Smooth muscle cell (in vitro differentiated cells): ENCODE measurements at regions not wholly inside any gene's neighbourhood (a gene's known extent, or its start where the extent isn't known, plus 50 kb on each side); places are given as distances from the start of the nearest gene placed in this dataset.

Source experiments
- DNase-seq: peaks from one replicate; lab custom pipeline; 2025; ENCODE audit not compliant: unreplicated experiment; lab: John Stamatoyannopoulos, UW
- H2AFZ ChIP-seq: fragments of 200-600 bp; sonication (generic); 2 replicates; pipeline ENCODE4 v1.6.0; 2016; ENCODE audit warnings: antibody characterized with exemption, low read depth, mild to moderate bottlenecking
- H3F3A ChIP-seq: fragments of 200-600 bp; sonication (generic); 2 replicates; pipeline ENCODE4 v1.6.0; 2017; ENCODE audit warnings: antibody characterized with exemption, low read depth
- H3K27ac ChIP-seq: fragments of 200-600 bp; sonication (generic); 2 replicates; pipeline ENCODE4 v1.5.1; 2016; ENCODE audit warnings: low read depth, mild to moderate bottlenecking
- H3K27me3 ChIP-seq: fragments of 200-600 bp; sonication (generic); 2 replicates; pipeline ENCODE4 v1.6.1; 2016; ENCODE audit warnings: low read depth, mild to moderate bottlenecking
- H3K36me3 ChIP-seq: fragments of 200-600 bp; sonication (generic); 2 replicates; pipeline ENCODE4 v1.5.1; 2016; ENCODE audit warnings: low read depth
- H3K4me1 ChIP-seq: fragments of 200-600 bp; sonication (generic); 2 replicates; pipeline ENCODE4 v1.5.1; 2016; ENCODE audit warnings: low read depth
- H3K4me2 ChIP-seq: fragments of 200-600 bp; sonication (generic); 2 replicates; pipeline ENCODE4 v1.6.0; 2016; ENCODE audit warnings: mild to moderate bottlenecking
- H3K4me3 ChIP-seq: fragments of 200-600 bp; sonication (generic); 2 replicates; pipeline ENCODE4 v1.5.1; 2016; ENCODE audit warnings: mild to moderate bottlenecking
- H3K79me2 ChIP-seq: fragments of 200-600 bp; sonication (generic); 2 replicates; pipeline ENCODE4 v1.6.0; 2016; ENCODE audit warnings: low read depth, mild to moderate bottlenecking
- H3K9ac ChIP-seq: fragments of 200-600 bp; sonication (generic); 2 replicates; pipeline ENCODE4 v1.6.0; 2016; ENCODE audit warnings: low read depth
- H3K9me3 ChIP-seq: fragments of 200-600 bp; sonication (generic); replicated peaks from 2 replicates; pipeline ENCODE4 v1.5.1; 2016; ENCODE audit warnings: low read depth
- H4K20me1 ChIP-seq: fragments of 200-600 bp; sonication (generic); 2 replicates; pipeline ENCODE4 v1.6.0; 2016; ENCODE audit warnings: low read depth
- WGBS: methylation state at CpG from one replicate; pipeline ENCODE4 v1.1.7; 2016; ENCODE audit warnings: low lambda C conversion rate; 5-methylcytosine and 5-hydroxymethylcytosine counted together
- TF ChIP-seq, protein P1 (sequence below): fragments of 200-600 bp; sonication (generic); IDR thresholded peaks from 2 replicates; pipeline ENCODE4 v1.5.1; 2017; ENCODE audit warnings: borderline replicate concordance, mild to moderate bottlenecking, antibody characterized with exemption; ENCODE audit not compliant: insufficient read depth, poor library complexity, severe bottlenecking

DNA sequence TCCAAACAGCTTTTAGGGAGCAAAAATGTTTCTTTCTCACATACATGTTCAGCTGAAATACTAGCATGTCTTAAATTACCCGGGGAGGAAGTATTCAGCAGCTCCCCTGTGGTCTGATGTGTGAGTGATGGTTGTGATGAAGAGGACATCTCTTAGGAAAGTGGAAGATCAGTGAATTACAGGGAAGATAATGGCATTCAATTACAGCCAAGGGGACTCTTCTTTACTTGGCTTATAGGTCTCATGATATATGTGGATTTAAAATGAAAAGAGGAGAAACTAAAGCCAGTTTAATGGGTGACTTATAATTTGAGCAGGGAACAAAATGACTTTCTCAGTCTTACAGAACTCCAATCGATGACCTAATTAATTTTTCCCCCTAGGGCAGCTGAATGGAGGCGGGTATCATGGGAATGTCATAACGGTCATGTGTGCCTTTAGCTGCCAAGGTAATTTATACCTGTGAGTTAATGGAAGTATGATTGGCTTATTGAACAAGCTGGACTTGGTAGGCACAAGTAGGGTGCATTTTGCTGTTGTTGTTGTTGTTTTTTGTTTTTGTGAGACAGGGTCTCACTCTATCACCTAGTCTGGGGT lies 198.8 kb downstream of the HIPK3 start:
- no peaks in the 10 kb centered on the region for H3K36me3 ChIP-seq
- no peak for DNase-seq
- TF ChIP-seq, protein P1, sequence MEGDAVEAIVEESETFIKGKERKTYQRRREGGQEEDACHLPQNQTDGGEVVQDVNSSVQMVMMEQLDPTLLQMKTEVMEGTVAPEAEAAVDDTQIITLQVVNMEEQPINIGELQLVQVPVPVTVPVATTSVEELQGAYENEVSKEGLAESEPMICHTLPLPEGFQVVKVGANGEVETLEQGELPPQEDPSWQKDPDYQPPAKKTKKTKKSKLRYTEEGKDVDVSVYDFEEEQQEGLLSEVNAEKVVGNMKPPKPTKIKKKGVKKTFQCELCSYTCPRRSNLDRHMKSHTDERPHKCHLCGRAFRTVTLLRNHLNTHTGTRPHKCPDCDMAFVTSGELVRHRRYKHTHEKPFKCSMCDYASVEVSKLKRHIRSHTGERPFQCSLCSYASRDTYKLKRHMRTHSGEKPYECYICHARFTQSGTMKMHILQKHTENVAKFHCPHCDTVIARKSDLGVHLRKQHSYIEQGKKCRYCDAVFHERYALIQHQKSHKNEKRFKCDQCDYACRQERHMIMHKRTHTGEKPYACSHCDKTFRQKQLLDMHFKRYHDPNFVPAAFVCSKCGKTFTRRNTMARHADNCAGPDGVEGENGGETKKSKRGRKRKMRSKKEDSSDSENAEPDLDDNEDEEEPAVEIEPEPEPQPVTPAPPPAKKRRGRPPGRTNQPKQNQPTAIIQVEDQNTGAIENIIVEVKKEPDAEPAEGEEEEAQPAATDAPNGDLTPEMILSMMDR: no peak
- no peaks in the 10 kb centered on the region for H3K9me3 ChIP-seq
- H3F3A ChIP-seq: peaks cover 10% of the 10 kb centered on the region
- H3K9ac ChIP-seq: no peak overlapping the region
- 93% methylated on average over 4 of the region's 4 CpGs for WGBS
- no peaks in the 10 kb centered on the region for H3K4me1 ChIP-seq
- H3K27ac ChIP-seq: no peak overlapping the region
- H3K79me2 ChIP-seq: no peaks in the 10 kb centered on the region
- H2AFZ ChIP-seq: no peak overlapping the region
- H4K20me1 ChIP-seq: no peaks in the 10 kb centered on the region
- no peak overlapping the region for H3K4me3 ChIP-seq
- H3K4me2 ChIP-seq: no peak overlapping the region
- no peaks in the 10 kb centered on the region for H3K27me3 ChIP-seq

DNA sequence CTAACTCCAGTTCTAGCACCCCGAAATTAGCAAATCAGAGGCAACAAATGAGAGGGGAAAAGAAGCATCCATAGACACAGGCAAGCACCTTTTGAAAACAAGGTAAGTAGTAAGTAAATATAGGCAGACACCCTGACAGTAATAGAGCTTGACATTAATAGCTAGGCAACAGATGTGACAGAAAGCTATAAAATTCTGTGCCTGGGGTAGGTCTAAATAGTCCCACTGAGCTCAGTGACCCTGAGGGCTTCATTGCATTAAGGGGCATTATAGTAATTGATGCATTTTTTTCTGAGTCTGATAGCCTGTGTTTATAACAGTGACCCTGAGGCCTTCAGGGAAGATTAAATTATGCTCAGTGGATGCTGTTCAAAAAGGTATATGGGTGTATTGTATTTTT lies 197.1 kb downstream of the HIPK3 start:
- no peaks in the 10 kb centered on the region for H3K27me3 ChIP-seq

DNA sequence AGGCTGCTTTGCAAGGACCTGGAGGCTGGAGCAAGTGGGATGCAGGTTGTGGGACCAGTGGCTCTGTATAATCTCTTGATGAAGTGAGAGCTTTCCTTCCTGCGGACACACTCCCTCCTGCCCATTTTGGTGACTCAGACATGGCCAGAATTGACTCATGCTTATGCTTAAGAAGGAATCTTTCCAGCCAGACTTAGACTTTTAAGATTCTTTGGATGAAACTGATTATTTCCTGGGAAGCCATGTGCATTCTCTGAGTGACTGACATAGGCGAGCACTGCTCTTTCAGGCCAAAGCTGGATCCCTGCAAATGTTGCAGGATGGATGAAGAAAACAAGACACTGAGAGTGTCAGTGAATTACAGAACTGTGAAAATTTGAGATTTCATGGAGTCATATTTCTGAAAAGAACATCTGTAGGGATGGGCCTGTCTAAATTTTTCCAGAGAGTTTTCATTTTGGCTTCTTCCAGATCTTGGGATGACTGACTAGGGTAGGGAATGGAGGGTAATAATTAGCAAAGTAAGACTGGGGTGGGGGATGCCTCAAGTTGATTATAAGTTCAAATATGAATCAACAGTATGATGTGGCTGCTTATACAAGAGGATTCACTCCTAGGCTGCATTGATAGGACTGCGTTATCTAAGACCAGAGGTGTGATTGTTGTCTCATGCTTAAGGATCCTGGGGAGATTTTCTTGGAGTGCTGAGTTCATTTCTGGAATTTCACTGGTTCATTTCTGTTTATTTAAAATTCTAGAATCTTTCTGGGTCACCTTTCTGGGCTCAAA lies 195.8 kb downstream of the HIPK3 start:
- DNase-seq: no peak
- no peaks in the 10 kb centered on the region for H3K27me3 ChIP-seq
- TF ChIP-seq, protein P1: no peak
- H3K79me2 ChIP-seq: no peaks in the 10 kb centered on the region
- H3F3A ChIP-seq: peaks cover 14% of the 10 kb centered on the region
- WGBS: 24% methylated on average over 3 of the region's 3 CpGs
- H3K36me3 ChIP-seq: no peaks in the 10 kb centered on the region
- H3K9me3 ChIP-seq: no peaks in the 10 kb centered on the region
- no peak overlapping the region for H3K4me3 ChIP-seq
- no peak overlapping the region for H2AFZ ChIP-seq
- H4K20me1 ChIP-seq: no peaks in the 10 kb centered on the region
- H3K4me2 ChIP-seq: peak overlapping the region; percentile 13
- no peak overlapping the region for H3K9ac ChIP-seq
- H3K4me1 ChIP-seq: no peaks in the 10 kb centered on the region
- peak overlapping the region; percentile 49 for H3K27ac ChIP-seq

More for the DNA sequence above, 197.1 kb downstream of the HIPK3 start:
- Histone ChIP-seq H3K9ac (no peak overlapping the region), H2AFZ (no peak overlapping the region), H3K79me2 (no peaks in the 10 kb centered on the region), H3F3A (peaks cover 10% of the 10 kb centered on the region), H3K4me3 (no peak overlapping the region), H3K4me1 (no peaks in the 10 kb centered on the region), H3K9me3 (no peaks in the 10 kb centered on the region), H4K20me1 (no peaks in the 10 kb centered on the region), H3K4me2 (no peak overlapping the region), H3K27ac (no peak overlapping the region), H3K36me3 (no peaks in the 10 kb centered on the region)
- TF ChIP-seq, protein P1: no peak
- no peak for DNase-seq
- WGBS: 98% methylated on average over 1 of the region's 1 CpG
